ENCODE measurements at regions not wholly inside any gene's neighbourhood (a gene's known extent, or its start where the extent isn't known, plus 50 kb on each side); places are given as distances from the start of the nearest gene placed in this dataset.

- no peak for TF ChIP-seq CTCF (IDR thresholded peaks at IDR 0.05; ENCODE audit: unreplicated experiment)
- no peak for DNase-seq (ENCODE audit: low spot score)
- Mint-ChIP-seq H3K4me1 (ENCODE audit: unreplicated experiment) (peaks cover 8% of the 10 kb centered on the region), H3K27ac (ENCODE audit: unreplicated experiment) (no peak overlapping the region), H3K36me3 (ENCODE audit: low read depth, unreplicated experiment) (no peaks in the 10 kb centered on the region), H3K4me3 (ENCODE audit: unreplicated experiment) (no peak overlapping the region), H3K27me3 (ENCODE audit: unreplicated experiment) (no peaks in the 10 kb centered on the region), H3K9me3 (ENCODE audit: unreplicated experiment) (no peaks in the 10 kb centered on the region)
Observed at GRCh38 chr9:79387101-79387835, 184.5 kb upstream of the TLE4 start.

- H3K4me3 Mint-ChIP-seq (ENCODE audit: unreplicated experiment): no peak overlapping the region
- no peak overlapping the region for H3K27ac Mint-ChIP-seq (ENCODE audit: unreplicated experiment)
- DNase-seq (ENCODE audit: low spot score): no peak
- H3K9me3 Mint-ChIP-seq (ENCODE audit: unreplicated experiment): no peaks in the 10 kb centered on the region
- no peak for TF ChIP-seq CTCF (IDR thresholded peaks at IDR 0.05; ENCODE audit: unreplicated experiment)
- H3K27me3 Mint-ChIP-seq (ENCODE audit: unreplicated experiment): no peaks in the 10 kb centered on the region
- no peaks in the 10 kb centered on the region for H3K36me3 Mint-ChIP-seq (ENCODE audit: low read depth, unreplicated experiment)
- H3K4me1 Mint-ChIP-seq (ENCODE audit: unreplicated experiment): no peaks in the 10 kb centered on the region
Observed at GRCh38 chr9:79390077-79390698, 181.6 kb upstream of the TLE4 start.

GRCh38 chr9:79390781-79391770 lies 180.7 kb upstream of the TLE4 start:
- H3K36me3 Mint-ChIP-seq (ENCODE audit: low read depth, unreplicated experiment): no peaks in the 10 kb centered on the region
- no peaks in the 10 kb centered on the region for H3K4me1 Mint-ChIP-seq (ENCODE audit: unreplicated experiment)
- no peak overlapping the region for H3K27ac Mint-ChIP-seq (ENCODE audit: unreplicated experiment)
- no peak for DNase-seq (ENCODE audit: low spot score)
- H3K27me3 Mint-ChIP-seq (ENCODE audit: unreplicated experiment): no peaks in the 10 kb centered on the region
- no peak for TF ChIP-seq CTCF (IDR thresholded peaks at IDR 0.05; ENCODE audit: unreplicated experiment)
- no peak overlapping the region for H3K4me3 Mint-ChIP-seq (ENCODE audit: unreplicated experiment)
- H3K9me3 Mint-ChIP-seq (ENCODE audit: unreplicated experiment): no peaks in the 10 kb centered on the region

GRCh38 chr9:79395228-79395627 lies 176.5 kb upstream of the TLE4 start:
- TF ChIP-seq CTCF (IDR thresholded peaks at IDR 0.05; ENCODE audit: unreplicated experiment): no peak
- Mint-ChIP-seq H3K27me3 (ENCODE audit: unreplicated experiment) (no peaks in the 10 kb centered on the region), H3K36me3 (ENCODE audit: low read depth, unreplicated experiment) (no peaks in the 10 kb centered on the region), H3K9me3 (ENCODE audit: unreplicated experiment) (no peaks in the 10 kb centered on the region), H3K4me1 (ENCODE audit: unreplicated experiment) (no peaks in the 10 kb centered on the region), H3K4me3 (ENCODE audit: unreplicated experiment) (no peak overlapping the region), H3K27ac (ENCODE audit: unreplicated experiment) (no peak overlapping the region)
- no peak for DNase-seq (ENCODE audit: low spot score)
